HG02642 (cell line): ENCODE measurements at regions not wholly inside any gene's neighbourhood (a gene's known extent, or its start where the extent isn't known, plus 50 kb on each side); places are given as distances from the start of the nearest gene placed in this dataset.
"Not testable (repeated sequence)": the region's sequence is repeated elsewhere in the genome, so short reads cannot be mapped to it uniquely, and the experiment has no call there.

Source experiments
- ATAC-seq: cut with Tn5 transposase; IDR thresholded peaks from one replicate; pipeline ENCODE4 v1.9.1; 2021; ENCODE audit warnings: mild to moderate bottlenecking; ENCODE audit not compliant: unreplicated experiment, poor library complexity

DNA sequence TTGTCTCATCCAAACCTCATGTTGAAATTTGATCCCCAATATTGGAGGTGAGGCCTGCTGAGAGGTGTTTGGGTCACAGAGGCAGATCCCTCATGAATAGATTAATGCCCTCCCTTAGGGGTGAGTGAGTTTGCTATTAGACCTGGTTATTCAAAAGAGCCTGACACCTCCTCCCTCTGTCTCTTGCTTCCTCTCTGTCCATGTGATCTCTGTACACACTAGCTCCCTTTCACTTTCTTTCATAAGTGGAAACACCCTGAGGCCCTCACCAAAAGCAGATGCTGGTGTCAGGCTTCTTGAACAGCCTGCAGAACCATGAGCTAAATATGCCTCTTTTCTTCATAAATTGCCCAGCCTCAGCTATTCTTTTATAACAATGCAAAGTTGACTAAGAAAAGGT, 447.1 kb downstream of the MDFIC start:
- peak; percentile 45 for ATAC-seq

DNA sequence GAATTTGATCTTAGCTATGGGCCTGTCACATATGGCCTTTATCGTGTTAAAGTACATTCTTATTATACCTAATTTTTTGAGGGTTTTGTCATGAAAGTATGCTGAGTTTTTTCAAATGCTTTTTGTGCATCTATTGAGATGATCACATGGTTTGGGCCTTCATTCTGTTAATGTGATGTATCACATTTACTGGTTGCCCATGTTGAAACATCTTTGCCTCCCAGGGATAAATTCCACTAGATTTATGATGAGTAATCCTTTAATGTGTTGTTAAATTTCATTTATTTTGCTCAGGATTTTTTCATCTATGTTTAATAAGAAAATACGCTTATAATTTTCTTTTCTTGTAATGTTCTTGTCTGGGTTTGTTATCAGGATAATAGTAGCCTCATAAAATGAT, 442.0 kb downstream of the MDFIC start:
- ATAC-seq = no peak

DNA sequence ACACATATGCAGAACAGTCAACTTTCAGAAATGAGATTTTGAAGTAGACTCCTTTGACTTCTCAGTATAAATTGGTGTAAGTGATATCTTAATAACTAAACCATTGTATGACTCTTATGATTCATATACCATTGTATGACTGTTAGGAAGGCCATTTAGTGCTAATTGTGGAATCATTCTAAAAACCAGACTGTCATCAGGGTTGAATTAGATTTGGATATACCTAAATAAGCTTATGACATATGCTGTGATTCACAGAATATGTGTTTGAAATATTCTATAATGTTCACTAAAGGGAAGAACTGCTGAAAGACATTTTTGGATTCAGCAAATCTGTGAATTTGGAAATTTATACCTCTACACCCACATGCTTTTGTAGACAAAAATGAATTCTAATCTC, 438.1 kb downstream of the MDFIC start:
- no peak for ATAC-seq

DNA sequence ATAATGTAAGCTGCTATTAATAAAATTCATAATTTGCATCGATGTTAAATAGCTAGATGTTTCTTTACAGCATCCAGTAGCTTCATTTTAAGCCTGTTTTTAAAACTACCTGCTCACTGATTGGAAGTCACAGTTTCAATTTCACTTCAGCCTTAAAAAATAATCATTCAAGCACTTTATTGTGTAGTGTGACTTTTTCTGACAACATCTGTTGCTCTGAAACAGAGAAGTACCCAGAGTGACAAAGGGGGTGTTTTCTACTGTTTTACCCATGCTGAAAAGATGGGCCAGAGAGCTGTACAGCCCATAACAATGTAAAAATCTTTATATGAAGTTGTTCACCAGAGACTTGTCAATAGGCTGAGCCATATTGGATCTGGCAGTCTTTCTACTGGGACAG, 437.2 kb downstream of the MDFIC start:
- ATAC-seq = no peak

DNA sequence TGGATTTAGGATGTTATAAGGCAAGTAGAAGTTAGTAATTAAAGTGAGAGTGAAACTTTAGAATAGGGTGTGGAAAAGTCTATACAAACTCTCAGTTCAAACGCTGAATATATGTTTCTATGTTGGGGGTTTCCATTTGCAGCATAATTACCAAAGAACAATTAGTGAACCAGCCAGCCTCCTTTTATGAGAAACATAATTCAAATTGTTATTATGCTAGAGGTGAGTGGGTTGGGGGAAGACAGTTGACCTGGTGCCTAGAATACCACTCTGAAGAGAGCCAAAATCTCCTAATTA, 435.8 kb downstream of the MDFIC start:
- no peak for ATAC-seq

DNA sequence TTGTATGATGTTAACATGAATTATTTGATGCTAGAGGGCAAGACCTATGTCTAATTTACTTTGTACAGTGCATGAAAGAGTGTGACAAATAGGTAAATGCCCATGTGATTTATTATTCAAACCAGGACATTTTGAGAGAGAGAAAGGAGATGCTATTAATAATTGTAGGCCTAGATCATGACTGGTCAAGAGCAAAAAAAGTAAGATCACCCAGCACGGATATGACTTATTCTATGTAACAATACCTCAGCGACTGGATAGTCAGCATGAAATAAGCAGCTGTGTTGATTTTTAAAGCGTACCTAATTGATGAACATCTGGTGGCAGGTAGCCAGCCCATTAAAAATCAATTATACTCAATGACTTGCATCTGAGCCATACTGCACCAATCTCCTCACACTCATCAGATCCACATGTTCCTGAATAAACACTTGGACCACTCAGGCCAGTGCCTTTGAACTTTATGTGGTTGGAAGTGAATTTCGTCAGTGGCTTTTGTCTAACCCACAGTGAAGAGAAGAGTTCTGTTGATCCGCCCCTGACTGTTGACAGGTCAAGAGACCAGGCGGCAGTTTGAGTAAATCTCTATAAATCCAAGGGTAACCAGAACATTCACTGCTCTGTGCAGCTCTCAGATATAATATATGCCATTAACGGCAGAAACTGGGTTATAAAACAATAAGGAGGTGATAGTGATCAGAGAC, 435.3 kb downstream of the MDFIC start:
- no peak for ATAC-seq

DNA sequence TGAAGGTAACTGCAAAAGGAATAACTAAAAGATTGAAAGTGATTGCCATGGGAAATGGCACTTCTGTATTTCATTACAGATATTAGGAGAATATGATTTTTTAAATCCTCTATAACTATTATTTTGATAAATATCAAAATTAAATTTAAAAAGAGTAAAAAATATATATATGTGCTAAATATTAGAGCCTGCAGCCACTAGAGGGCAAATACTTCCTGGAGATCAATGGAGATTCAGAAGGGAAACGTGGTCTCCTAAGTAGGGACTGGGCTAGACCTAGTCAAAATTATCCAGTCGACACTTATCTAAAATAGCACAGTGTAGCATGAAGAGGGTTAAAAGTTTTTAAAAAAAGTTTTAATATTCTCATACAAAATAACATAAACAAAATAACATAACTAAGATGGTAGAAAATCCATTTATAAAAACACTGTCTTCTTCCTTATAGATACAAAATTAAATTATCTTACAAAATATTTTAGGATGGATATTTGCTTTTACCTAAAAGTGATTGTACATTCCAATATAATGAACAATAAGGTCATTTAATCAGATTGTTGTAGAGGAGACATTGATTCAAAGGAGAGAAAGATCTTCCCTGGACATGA, 434.3 kb downstream of the MDFIC start:
- no peak for ATAC-seq

DNA sequence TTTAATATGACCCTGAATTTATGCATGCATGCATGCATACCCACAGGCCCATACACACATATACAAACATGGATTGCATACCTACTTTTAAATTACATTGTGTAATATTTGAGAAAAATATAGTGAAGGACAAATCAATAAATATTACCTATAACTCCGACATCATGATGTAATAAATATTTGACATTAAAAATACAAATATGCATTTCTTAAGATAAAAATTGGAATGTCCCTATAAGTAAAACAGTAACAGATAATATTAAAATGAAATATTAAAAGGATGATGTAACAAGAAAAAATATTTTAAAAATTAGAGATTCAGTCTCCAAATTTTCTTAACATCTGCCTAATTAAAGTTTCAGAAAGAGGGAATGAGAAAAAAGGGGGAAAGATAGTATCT, 433.0 kb downstream of the MDFIC start:
- no peak for ATAC-seq

DNA sequence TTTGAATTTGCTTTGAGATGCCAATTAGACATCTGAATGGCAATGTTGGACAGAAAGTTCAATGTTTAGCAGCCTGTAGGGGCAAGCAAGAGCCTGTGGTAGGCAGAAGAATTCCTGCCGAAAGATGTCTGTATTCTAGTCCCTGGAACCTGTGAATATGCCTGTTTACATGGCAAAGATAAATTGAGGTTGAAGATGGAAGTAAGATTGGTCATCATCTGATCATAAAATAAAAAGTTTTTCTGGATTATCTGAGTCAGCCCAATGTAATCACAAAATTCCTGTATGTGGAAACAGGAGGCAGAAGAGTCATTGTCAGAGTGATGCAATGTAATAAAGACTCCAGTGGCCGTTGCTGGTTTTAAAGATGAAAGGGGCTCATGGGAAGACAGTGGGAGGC, 430.5 kb downstream of the MDFIC start:
- ATAC-seq = no peak

DNA sequence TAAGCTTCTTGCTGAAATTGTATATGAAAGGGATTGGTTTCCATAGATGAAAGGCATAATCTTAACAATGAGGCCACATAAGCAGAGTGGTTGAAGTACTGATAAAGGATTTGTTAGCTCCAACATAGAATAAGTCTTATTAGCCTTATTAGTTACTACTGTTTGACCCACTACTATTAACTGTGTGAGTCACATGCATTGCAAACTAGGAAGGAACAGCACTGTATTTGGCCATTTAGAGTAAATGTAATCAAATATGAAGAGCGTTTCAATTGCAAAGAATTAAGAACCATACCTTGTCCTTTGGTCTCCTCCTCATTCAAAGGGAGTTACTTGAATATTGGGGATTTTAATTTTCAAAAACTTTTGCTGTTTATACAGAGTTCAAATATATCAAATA, 428.9 kb downstream of the MDFIC start:
- no peak for ATAC-seq

DNA sequence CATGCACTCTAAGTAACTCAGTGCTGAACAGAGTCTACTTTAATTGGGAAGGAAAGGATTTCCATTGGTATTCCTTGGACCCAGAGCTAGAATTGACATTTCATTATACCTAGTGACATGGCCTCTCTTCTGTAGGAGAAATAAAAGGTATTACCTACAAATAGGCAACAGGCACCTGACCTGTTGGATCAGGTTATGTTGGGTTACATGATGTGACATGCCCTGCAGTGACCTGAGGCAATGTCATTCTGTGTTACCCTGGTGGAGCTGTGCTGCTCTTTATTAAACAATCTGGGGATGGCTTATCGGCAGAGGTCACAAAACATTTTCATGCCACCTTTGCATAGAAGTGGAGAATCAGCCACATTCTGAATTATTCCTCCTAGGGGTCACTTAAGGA, 427.7 kb downstream of the MDFIC start:
- ATAC-seq = no peak

DNA sequence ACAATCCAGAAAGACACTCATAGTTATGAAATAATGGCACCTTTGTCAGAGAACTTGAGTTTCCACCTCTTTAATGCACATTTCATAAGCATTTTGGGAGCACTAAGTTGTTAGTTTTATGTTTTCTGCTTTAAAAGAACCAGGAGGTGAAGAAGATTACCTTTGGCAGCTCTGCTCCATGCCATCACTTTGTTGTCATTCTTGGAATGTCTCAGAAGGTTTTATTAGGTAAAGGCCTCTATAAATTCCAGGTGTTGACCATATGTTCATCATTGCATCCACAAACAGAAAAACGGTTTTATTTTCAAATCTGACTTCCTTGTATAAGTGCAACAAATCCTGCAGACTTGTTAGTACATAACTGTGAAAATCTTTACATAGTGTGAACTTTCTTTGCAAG, 424.8 kb downstream of the MDFIC start:
- no peak for ATAC-seq

DNA sequence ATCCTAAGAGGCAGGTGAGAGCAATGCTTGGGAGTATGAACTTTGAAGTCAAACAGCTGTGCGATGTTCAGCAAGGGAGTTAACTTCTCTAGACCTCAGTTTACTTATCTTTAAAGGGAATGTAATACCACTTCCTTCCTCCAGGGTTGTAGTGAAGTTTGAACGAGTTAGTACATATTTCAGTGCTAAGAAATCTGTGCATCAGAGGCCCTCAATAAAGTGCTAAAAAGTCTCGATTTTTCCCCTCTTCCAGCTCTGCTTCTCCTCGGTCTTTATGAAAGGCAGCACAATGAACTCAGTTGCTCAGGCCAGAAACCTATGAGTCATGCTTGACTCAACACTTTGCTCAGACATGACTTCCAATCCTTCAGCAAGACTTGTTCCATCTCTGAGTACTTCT, 418.9 kb downstream of the MDFIC start:
- ATAC-seq = no peak

DNA sequence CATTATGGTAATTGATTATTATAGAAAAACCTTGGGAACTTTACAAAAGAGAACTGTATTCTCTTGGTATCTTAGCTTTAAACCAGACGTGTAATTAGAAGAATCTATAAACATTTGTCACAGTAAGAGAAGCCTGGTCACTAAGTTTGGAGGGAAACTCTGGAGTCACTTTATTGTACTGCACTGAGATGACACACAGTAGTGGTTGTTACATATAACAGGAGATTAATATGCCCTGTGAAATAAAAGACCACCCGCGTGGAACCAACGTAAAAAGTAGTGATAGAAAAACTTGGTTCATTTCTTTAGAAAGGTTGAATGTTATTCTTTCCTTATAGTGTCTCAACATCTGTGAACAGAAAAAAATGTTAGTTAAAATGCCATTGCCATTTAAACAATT, 416.1 kb downstream of the MDFIC start:
- ATAC-seq = no peak

DNA sequence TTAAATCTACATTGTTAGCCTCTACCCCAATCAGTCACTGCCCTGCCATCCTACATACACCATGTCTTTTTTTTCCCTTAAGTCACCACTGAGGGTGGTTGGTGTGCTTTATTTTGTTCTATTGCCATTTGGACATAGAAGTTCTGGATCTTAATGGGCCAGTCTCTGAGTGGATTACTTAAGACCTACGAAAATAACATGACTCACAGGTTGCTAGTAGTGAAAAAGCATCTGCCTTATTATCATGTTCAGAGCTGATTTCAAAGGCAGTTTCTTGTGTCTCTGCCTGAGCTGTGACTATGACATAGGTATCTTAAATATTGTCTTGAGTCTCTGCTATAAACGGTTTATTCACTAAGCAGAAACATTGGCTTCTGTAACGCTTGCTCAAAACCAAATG, 410.8 kb downstream of the MDFIC start:
- ATAC-seq = no peak

DNA sequence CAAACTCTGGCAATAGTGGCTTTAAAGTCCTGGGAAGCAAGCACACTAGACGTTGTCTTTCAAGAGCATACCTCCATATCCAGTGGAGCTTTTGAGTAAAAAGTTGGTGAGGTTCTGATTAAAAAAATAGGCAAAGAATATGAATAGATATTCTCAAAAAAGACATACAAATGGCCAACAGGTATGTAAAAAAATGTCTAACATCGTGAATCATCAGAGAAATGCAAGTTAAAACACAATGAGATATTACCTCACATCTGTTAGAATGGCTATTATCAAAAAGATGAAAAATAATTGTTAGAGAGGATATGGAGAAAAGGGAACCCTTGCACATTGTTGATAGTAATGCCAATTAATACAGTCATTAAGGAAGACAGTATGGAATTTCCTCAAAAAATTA, 407.1 kb downstream of the MDFIC start:
- no peak for ATAC-seq

DNA sequence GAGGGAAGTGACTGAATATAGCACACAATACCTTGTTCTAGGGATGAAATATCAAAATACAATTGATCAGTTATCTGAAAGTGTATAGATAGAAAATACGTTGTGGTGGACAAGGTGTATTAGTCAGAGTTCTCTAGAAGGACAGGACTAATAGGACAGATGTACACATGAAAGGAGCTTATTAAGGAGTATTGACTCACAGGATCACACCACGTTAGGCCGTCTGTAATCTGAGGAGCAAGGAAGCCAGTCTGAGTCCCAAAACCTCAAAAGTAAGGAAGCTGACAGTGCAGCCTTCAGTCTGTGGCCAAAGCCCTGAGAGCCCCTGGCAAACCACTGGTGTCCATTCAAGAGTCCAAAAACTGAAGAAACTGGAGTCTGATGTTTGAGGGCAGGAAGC, 406.1 kb downstream of the MDFIC start:
- ATAC-seq = no peak

DNA sequence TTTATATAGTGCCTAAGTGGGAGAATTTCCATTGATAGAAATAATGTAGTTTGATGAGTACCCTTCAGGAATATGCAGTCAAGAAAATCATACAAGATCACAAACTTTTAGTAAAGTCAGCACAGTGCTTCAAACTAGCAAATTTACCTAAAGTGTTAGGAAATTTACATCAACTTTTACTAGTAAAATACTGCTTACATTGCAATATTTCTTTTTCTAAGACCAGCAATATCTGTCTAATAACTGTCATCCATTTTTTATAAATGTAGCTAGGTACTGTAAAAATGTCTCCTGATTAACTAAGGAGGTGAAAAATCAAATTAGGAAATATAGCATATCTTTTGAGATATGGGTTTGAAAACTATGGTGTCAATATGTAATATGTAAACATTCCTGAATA, 405.4 kb downstream of the MDFIC start:
- ATAC-seq = no peak

DNA sequence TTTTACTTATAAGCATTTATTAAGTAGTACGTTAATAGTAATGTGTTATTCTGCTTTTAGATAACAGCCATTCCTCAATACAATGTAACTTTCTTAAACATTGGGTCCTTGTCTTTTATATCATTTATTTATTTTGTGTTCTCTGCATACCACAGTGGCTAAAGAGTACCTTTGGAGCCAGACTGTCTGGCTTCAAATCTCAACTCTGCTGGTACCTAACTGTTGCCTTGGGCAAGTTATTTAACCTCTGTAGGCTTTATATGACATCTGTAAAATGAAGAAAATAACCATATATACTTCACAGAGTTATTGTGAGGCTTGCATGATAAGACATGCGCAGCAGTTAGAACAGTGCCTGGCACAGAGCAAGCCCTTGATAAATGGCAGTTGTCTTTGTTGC, 397.6 kb downstream of the MDFIC start:
- ATAC-seq = no peak

DNA sequence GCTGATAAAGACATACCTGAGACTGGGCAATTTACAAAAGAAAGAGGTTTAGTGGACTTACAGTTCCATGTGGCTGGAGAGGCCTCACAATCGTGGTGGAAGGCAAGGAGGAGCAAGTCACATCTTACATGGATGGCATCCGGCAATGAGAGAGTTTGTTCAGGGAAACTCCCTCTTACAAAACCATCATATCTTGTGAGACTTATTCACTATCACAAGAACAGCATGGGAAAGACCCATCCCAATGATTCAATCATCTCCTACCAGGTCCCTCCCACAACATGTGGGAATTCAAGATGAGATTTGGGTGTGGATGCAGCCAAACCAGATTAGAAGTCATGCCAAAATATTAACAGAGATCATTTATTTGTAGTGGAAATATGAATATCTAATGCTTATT, 388.4 kb downstream of the MDFIC start:
- not testable (repeated sequence) for ATAC-seq

DNA sequence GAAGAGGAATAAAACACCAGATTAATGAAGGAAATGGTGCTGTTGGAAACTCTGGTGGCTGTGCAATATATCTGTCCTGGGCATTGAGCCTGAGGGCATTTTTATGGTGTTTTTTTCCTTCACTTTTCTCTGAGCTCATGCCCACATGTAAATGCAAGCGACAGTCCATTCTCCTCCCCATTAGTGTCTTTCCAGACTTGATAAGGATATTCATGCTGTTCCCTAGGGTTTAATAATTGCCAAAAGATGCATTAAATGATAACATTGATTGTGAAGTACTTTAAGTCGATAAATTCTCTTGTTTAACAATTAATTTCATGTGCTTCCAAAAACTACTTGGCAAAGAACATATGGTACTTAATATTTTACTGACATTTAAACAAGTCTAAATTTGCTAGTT, 384.7 kb downstream of the MDFIC start:
- no peak for ATAC-seq

DNA sequence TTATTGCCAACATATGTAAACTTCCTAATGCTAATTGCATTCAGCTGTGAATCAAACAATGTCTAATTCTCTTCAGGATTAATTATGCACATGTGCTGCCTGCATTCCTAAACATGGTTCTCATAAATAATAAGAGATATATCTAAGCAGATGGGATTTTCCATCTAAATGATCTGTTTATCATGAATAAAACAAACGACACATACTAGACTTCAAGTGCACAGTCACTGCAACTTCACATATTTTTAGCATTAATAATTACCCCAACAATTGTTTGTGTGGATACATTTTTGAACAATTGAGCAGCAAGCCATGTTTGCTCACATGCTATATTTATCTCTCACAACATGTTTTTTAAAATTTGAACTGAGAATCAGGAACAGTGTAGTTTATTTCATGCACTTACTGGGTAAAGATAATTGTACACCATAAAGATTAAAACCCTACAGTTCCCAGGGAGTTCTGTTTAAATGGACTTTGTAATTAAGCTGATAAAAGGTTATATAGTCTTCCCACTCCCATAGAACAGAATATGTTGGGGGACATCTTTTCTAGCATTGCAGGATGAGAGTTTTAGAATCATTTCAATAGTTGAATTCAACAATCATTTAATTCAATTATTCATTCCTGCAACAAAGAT, 378.5 kb downstream of the MDFIC start:
- ATAC-seq = no peak
